Keratinocyte (primary cell): ENCODE measurements at regions not wholly inside any gene's neighbourhood (a gene's known extent, or its start where the extent isn't known, plus 50 kb on each side); places are given as distances from the start of the nearest gene placed in this dataset.

Source experiments
- DNase-seq: peaks from one replicate; pipeline ENCODE4 v3.0.0-alpha.2; 2011; ENCODE audit warnings: low read depth, missing footprints, low spot score
- FAIRE-seq: peaks from 2 replicates; lab custom pipeline; 2011; peaks lifted over from hg19 to GRCh38; lab: Jason Lieb, UNC
- H2AFZ ChIP-seq: 2 replicates; pipeline ENCODE4 v1.6.0; 2012; ENCODE audit warnings: low read length, control low read depth, inconsistent platforms; ENCODE audit not compliant: control insufficient read depth
- H3K27ac ChIP-seq: 2 replicates; pipeline ENCODE4 v1.5.1; 2011; ENCODE audit warnings: low read length; ENCODE audit not compliant: control insufficient read depth, insufficient read depth
- H3K27me3 ChIP-seq: 3 replicates; pipeline ENCODE4 v1.6.0; 2011; ENCODE audit warnings: low read length; ENCODE audit not compliant: control insufficient read depth, insufficient read depth; ENCODE audit errors: extremely low read depth
- H3K36me3 ChIP-seq, 2 experiments: 2 replicates in 1 of 2; 3 replicates in 1 of 2; pipeline ENCODE4 v1.5.1; 2011; ENCODE audit warnings: low read length in 2 of 2, mild to moderate bottlenecking in 1 of 2; ENCODE audit not compliant: control insufficient read depth in 2 of 2, insufficient read depth in 2 of 2; ENCODE audit errors: extremely low read depth in 1 of 2
- H3K4me1 ChIP-seq: 3 replicates; pipeline ENCODE4 v1.5.1; 2011; ENCODE audit warnings: low read length; ENCODE audit not compliant: control insufficient read depth, insufficient read depth; ENCODE audit errors: extremely low read depth
- H3K4me2 ChIP-seq: 3 replicates; pipeline ENCODE4 v1.6.0; 2011; ENCODE audit warnings: low read depth, low read length; ENCODE audit not compliant: control insufficient read depth, insufficient read depth; ENCODE audit errors: extremely low read depth
- H3K4me3 ChIP-seq, 3 experiments: fragments of 200-600 bp in 1 of 3; sonication (generic) in 1 of 3; 2 replicates in 2 of 3; 3 replicates in 1 of 3; pipeline ENCODE4 v1.5.1; 2011 to 2016; ENCODE audit warnings: low read length in 3 of 3, mild to moderate bottlenecking in 3 of 3, control low read depth in 2 of 3, inconsistent platforms in 1 of 3, low read depth in 1 of 3, mixed read lengths in 1 of 3, mixed run types in 1 of 3, moderate library complexity in 1 of 3; ENCODE audit not compliant: control insufficient read depth in 2 of 3, insufficient read depth in 2 of 3; ENCODE audit errors: extremely low read depth in 1 of 3
- H3K79me2 ChIP-seq: 2 replicates; pipeline ENCODE4 v1.6.0; 2012; ENCODE audit warnings: low read length; ENCODE audit not compliant: control insufficient read depth, insufficient read depth
- H3K9ac ChIP-seq: 3 replicates; pipeline ENCODE4 v1.6.0; 2011; ENCODE audit warnings: low read length; ENCODE audit not compliant: control insufficient read depth, insufficient read depth; ENCODE audit errors: extremely low read depth
- H3K9me1 ChIP-seq: 3 replicates; pipeline ENCODE4 v1.6.0; 2011; ENCODE audit warnings: low read length; ENCODE audit not compliant: control insufficient read depth, insufficient read depth; ENCODE audit errors: extremely low read depth
- H3K9me3 ChIP-seq: 2 replicates; pipeline ENCODE4 v1.5.1; 2012; ENCODE audit warnings: low read depth, low read length; ENCODE audit not compliant: control insufficient read depth
- H4K20me1 ChIP-seq: 3 replicates; pipeline ENCODE4 v1.6.0; 2011; ENCODE audit warnings: low read length; ENCODE audit not compliant: control insufficient read depth, insufficient read depth; ENCODE audit errors: extremely low read depth
- EZH2 ChIP-seq: IDR thresholded peaks from one replicate; pipeline ENCODE4 v1.6.1; 2012; ENCODE audit warnings: inconsistent platforms, mild to moderate bottlenecking, low read length, moderate library complexity
- dilution Hi-C: fragments of 300-500 bp; cut with MboI; formaldehyde crosslinking; loops from one replicate; pipeline ENCODE4 v1.7.0; 2020; ENCODE audit warnings: low sequenced_read_pairs; ENCODE audit not compliant: extremely low pct_ligation_motif_present
- TF ChIP-seq, protein P1 (sequence below), 3 experiments: IDR thresholded peaks in 1 of 3; conservative IDR thresholded peaks in 1 of 3; optimal IDR thresholded peaks in 1 of 3; 2 replicates in 2 of 3; 3 replicates in 1 of 3; pipeline versions ENCODE3 to v1.5.1; 2011; ENCODE audit warnings: low read length in 3 of 3, mild to moderate bottlenecking in 3 of 3, moderate library complexity in 2 of 3, control low read depth in 1 of 3, inconsistent platforms in 1 of 3; ENCODE audit not compliant: insufficient read depth in 2 of 3; ENCODE audit errors: extremely low read depth in 1 of 3

DNA sequence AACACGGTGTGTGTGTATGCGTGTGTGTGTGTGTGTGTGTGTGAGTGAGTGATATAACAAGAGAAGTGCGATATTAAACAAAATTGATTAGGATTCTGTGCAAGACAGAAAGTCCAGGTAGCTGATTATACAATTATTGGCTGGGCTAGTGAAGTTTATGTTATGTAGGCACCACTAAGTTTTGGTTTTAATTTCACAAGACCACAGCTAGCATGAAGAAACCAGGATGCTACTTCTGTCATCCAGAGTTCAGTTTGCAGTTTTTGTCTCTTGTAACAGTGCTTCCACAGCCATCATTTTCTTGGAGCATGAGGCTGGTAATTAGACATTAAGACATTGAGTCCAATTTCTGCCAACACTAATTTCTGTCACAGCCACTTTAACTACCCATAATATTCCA, 1590.2 kb upstream of the B3GALT2 start:
- H3K9ac ChIP-seq, result no peak overlapping the region
- H3K9me3 ChIP-seq, result no peaks in the 10 kb centered on the region
- H3K4me1 ChIP-seq, result no peaks in the 10 kb centered on the region
- dilution Hi-C loops, result no loop called here
- DNase-seq, result no peak
- H3K36me3 ChIP-seq, result no peaks in the 10 kb centered on the region
- TF ChIP-seq, protein P1, sequence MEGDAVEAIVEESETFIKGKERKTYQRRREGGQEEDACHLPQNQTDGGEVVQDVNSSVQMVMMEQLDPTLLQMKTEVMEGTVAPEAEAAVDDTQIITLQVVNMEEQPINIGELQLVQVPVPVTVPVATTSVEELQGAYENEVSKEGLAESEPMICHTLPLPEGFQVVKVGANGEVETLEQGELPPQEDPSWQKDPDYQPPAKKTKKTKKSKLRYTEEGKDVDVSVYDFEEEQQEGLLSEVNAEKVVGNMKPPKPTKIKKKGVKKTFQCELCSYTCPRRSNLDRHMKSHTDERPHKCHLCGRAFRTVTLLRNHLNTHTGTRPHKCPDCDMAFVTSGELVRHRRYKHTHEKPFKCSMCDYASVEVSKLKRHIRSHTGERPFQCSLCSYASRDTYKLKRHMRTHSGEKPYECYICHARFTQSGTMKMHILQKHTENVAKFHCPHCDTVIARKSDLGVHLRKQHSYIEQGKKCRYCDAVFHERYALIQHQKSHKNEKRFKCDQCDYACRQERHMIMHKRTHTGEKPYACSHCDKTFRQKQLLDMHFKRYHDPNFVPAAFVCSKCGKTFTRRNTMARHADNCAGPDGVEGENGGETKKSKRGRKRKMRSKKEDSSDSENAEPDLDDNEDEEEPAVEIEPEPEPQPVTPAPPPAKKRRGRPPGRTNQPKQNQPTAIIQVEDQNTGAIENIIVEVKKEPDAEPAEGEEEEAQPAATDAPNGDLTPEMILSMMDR (optimal IDR thresholded peaks at IDR 0.05 in 1 of 3, IDR thresholded peaks at IDR 0.05 in 1 of 3, conservative IDR thresholded peaks at IDR 0.05 in 1 of 3; ENCODE audit: extremely low read depth in 1 of 3, insufficient read depth in 2 of 3, low read length in 3 of 3), result no peak
- no peak for TF ChIP-seq EZH2
- H3K27me3 ChIP-seq, result no peaks in the 10 kb centered on the region
- no peak for FAIRE-seq
- H3K4me2 ChIP-seq, result no peak overlapping the region
- H4K20me1 ChIP-seq, result no peaks in the 10 kb centered on the region
- H3K9me1 ChIP-seq, result no peaks in the 10 kb centered on the region
- no peak overlapping the region for H2AFZ ChIP-seq
- H3K27ac ChIP-seq, result no peak overlapping the region
- no peak overlapping the region for H3K4me3 ChIP-seq
- H3K79me2 ChIP-seq, result no peaks in the 10 kb centered on the region

DNA sequence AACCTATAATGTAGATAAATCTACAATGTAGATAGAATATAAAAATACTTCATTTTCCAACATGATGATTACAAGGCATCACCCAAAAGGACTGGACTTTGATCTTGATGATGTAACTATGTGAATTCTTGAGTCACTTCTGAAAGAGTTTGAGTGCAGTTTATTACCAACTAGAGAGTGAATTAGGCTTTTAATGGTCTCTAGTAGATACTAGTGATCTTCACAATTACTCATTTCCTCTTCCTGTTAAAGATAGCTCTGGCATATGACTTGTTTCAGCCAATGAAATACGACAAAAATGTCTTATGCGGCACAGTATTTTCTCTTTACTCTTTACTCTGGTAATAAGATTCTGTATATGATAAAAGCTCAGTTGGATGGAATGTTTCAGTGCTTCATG, 1588.1 kb upstream of the B3GALT2 start:
- no peaks in the 10 kb centered on the region for H3K9me1 ChIP-seq
- no peaks in the 10 kb centered on the region for H3K27me3 ChIP-seq
- H3K4me1 ChIP-seq, result no peaks in the 10 kb centered on the region
- no peaks in the 10 kb centered on the region for H3K79me2 ChIP-seq
- H4K20me1 ChIP-seq, result no peaks in the 10 kb centered on the region
- no peak for DNase-seq
- H3K4me3 ChIP-seq, result no peak overlapping the region
- H2AFZ ChIP-seq, result no peak overlapping the region
- no peaks in the 10 kb centered on the region for H3K36me3 ChIP-seq
- dilution Hi-C loops, result no loop called here
- no peak overlapping the region for H3K4me2 ChIP-seq
- no peak overlapping the region for H3K9ac ChIP-seq
- TF ChIP-seq, protein P1 (optimal IDR thresholded peaks at IDR 0.05 in 1 of 3, IDR thresholded peaks at IDR 0.05 in 1 of 3, conservative IDR thresholded peaks at IDR 0.05 in 1 of 3; ENCODE audit: extremely low read depth in 1 of 3, insufficient read depth in 2 of 3, low read length in 3 of 3), result no peak
- no peak for TF ChIP-seq EZH2
- H3K27ac ChIP-seq, result no peak overlapping the region
- no peak for FAIRE-seq
- no peaks in the 10 kb centered on the region for H3K9me3 ChIP-seq
